Hepatocyte (in vitro differentiated cells): ENCODE measurements at regions not wholly inside any gene's neighbourhood (a gene's known extent, or its start where the extent isn't known, plus 50 kb on each side); places are given as distances from the start of the nearest gene placed in this dataset.

Experiments used
- DNase-seq: peaks from one replicate; pipeline ENCODE4 v3.0.0-alpha.2; 2016; ENCODE audit warnings: low spot score
- H2AFZ ChIP-seq: fragments of 200-600 bp; sonication (generic); 2 replicates; pipeline ENCODE4 v1.6.0; 2016; ENCODE audit warnings: antibody characterized with exemption, mild to moderate bottlenecking
- H3K27ac ChIP-seq: fragments of 200-600 bp; sonication (generic); 2 replicates; pipeline ENCODE4 v1.5.1; 2016; ENCODE audit warnings: mild to moderate bottlenecking
- H3K27me3 ChIP-seq: fragments of 200-600 bp; sonication (generic); 2 replicates; pipeline ENCODE4 v1.6.1; 2016
- H3K36me3 ChIP-seq: fragments of 200-600 bp; sonication (generic); replicated peaks from 2 replicates; pipeline ENCODE4 v1.5.1; 2016; ENCODE audit warnings: low read depth; ENCODE audit not compliant: insufficient read depth
- H3K4me1 ChIP-seq: fragments of 200-600 bp; sonication (generic); 2 replicates; pipeline ENCODE4 v1.5.1; 2016; ENCODE audit warnings: mild to moderate bottlenecking, moderate library complexity; ENCODE audit not compliant: insufficient read depth
- H3K4me2 ChIP-seq: fragments of 200-600 bp; sonication (generic); 2 replicates; pipeline ENCODE4 v1.6.0; 2016
- H3K4me3 ChIP-seq: fragments of 200-600 bp; sonication (generic); 2 replicates; pipeline ENCODE4 v1.5.1; 2016; ENCODE audit warnings: mild to moderate bottlenecking
- H3K79me2 ChIP-seq: fragments of 200-600 bp; sonication (generic); 2 replicates; pipeline ENCODE4 v1.6.0; 2017; ENCODE audit warnings: mild to moderate bottlenecking
- H3K9me2 ChIP-seq: fragments of 200-600 bp; sonication (generic); replicated peaks from 2 replicates; pipeline ENCODE4 v1.6.0; 2017; ENCODE audit warnings: mild to moderate bottlenecking; ENCODE audit not compliant: insufficient read depth
- H3K9me3 ChIP-seq: fragments of 200-600 bp; sonication (generic); 2 replicates; pipeline ENCODE4 v1.5.1; 2016; ENCODE audit warnings: low read depth, mild to moderate bottlenecking
- H4K20me1 ChIP-seq: fragments of 200-600 bp; sonication (generic); 2 replicates; pipeline ENCODE4 v1.6.0; 2016; ENCODE audit warnings: mild to moderate bottlenecking; ENCODE audit not compliant: insufficient read depth, poor library complexity, severe bottlenecking
- EZH2 ChIP-seq: fragments of 200-600 bp; sonication (generic); IDR thresholded peaks from 2 replicates; pipeline ENCODE4 v1.6.1; 2016; ENCODE audit warnings: antibody characterized with exemption, mild to moderate bottlenecking, borderline replicate concordance
- EZH2phosphoT487 ChIP-seq: fragments of 200-600 bp; sonication (generic); IDR thresholded peaks from one replicate; pipeline ENCODE4 v1.6.1; 2018; ENCODE audit warnings: antibody characterized with exemption, mild to moderate bottlenecking, low read depth, moderate library complexity; ENCODE audit not compliant: unreplicated experiment, severe bottlenecking
- WGBS: methylation state at CpG from one replicate; pipeline ENCODE4 v1.1.6; 2016; ENCODE audit warnings: low lambda C conversion rate; ENCODE audit errors: missing lambda C conversion rate; 5-methylcytosine and 5-hydroxymethylcytosine counted together
- TF ChIP-seq, protein P1 (sequence below): fragments of 200-600 bp; sonication (generic); IDR thresholded peaks from 2 replicates; pipeline ENCODE4 v1.5.1; 2016; ENCODE audit warnings: antibody characterized with exemption, mild to moderate bottlenecking; ENCODE audit not compliant: poor library complexity

- Histone ChIP-seq H3K79me2 (no peaks in the 10 kb centered on the region), H3K27me3 (no peaks in the 10 kb centered on the region), H3K36me3 (no peaks in the 10 kb centered on the region), H2AFZ (no peak overlapping the region), H3K9me2 (no peaks in the 10 kb centered on the region), H3K27ac (no peak overlapping the region), H3K4me2 (no peak overlapping the region), H4K20me1 (no peaks in the 10 kb centered on the region), H3K4me1 (no peaks in the 10 kb centered on the region), H3K4me3 (no peak overlapping the region), H3K9me3 (no peaks in the 10 kb centered on the region)
- DNase-seq = no peak
- TF ChIP-seq EZH2 (no peak), EZH2phosphoT487 (no peak)
- TF ChIP-seq, protein P1, sequence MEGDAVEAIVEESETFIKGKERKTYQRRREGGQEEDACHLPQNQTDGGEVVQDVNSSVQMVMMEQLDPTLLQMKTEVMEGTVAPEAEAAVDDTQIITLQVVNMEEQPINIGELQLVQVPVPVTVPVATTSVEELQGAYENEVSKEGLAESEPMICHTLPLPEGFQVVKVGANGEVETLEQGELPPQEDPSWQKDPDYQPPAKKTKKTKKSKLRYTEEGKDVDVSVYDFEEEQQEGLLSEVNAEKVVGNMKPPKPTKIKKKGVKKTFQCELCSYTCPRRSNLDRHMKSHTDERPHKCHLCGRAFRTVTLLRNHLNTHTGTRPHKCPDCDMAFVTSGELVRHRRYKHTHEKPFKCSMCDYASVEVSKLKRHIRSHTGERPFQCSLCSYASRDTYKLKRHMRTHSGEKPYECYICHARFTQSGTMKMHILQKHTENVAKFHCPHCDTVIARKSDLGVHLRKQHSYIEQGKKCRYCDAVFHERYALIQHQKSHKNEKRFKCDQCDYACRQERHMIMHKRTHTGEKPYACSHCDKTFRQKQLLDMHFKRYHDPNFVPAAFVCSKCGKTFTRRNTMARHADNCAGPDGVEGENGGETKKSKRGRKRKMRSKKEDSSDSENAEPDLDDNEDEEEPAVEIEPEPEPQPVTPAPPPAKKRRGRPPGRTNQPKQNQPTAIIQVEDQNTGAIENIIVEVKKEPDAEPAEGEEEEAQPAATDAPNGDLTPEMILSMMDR = no peak
- WGBS = 89% methylated on average over 1 of the region's 1 CpG
Observed at GRCh38 chr4:138501614-138502013, 259.5 kb upstream of the SLC7A11 start.

DNA sequence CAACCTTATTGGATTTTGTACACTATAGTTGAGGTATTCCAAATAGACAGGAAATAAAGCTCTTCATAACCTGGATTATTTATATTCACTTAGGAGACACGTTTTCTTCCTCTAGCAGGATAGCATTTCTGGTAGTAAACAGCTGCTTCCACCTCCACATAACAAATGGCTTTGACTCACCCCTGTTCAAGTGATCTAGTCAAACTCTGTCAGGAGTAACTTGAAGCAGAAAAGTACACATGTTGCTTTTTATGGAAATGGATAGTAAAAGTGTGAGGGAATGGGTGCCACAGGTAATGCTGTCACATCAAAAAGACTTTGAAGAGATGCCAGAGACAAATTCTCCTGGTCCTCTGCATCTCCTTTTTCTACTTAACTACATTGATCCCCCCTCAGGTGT, 258.7 kb upstream of the SLC7A11 start:
- no peaks in the 10 kb centered on the region for H3K9me3 ChIP-seq
- H3K4me2 ChIP-seq = no peak overlapping the region
- H3K27ac ChIP-seq = no peak overlapping the region
- no peaks in the 10 kb centered on the region for H3K4me1 ChIP-seq
- H3K9me2 ChIP-seq = no peaks in the 10 kb centered on the region
- no peak overlapping the region for H2AFZ ChIP-seq
- TF ChIP-seq, protein P1 = no peak
- TF ChIP-seq EZH2 = no peak
- no peak for TF ChIP-seq EZH2phosphoT487
- H3K27me3 ChIP-seq = no peaks in the 10 kb centered on the region
- no peaks in the 10 kb centered on the region for H3K79me2 ChIP-seq
- WGBS = 68% methylated on average over 1 of the region's 1 CpG
- no peaks in the 10 kb centered on the region for H4K20me1 ChIP-seq
- H3K4me3 ChIP-seq = no peak overlapping the region
- no peak for DNase-seq
- no peaks in the 10 kb centered on the region for H3K36me3 ChIP-seq

DNA sequence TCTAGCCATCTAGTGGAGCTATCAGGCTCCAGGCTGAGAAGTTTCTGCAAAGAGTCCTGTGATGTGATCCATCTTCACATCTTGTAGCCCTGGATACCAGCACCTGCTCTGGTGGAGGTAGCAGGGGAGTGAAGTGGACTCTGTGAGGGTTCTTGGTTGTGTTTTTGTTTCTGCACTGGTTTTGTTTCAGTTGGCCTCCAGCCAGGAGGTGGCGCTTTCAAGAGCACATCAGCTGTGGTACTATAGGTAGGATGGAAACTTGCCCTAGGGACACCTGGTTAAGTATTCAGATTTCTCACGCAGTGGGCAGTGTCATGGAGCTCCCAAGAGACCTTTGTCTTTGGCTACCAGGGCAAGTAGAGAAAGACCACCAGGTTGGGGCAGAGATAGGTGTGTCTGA, 257.5 kb upstream of the SLC7A11 start:
- no peaks in the 10 kb centered on the region for H3K9me3 ChIP-seq
- no peak overlapping the region for H3K4me2 ChIP-seq
- H4K20me1 ChIP-seq = no peaks in the 10 kb centered on the region
- H3K27ac ChIP-seq = no peak overlapping the region
- H3K36me3 ChIP-seq = no peaks in the 10 kb centered on the region
- H3K4me3 ChIP-seq = no peak overlapping the region
- H2AFZ ChIP-seq = no peak overlapping the region
- no peaks in the 10 kb centered on the region for H3K79me2 ChIP-seq
- TF ChIP-seq EZH2 = no peak
- TF ChIP-seq, protein P1 = no peak
- TF ChIP-seq EZH2phosphoT487 = no peak
- H3K27me3 ChIP-seq = no peaks in the 10 kb centered on the region
- DNase-seq = no peak
- WGBS = 97% methylated on average over 2 of the region's 2 CpGs
- no peaks in the 10 kb centered on the region for H3K9me2 ChIP-seq
- no peaks in the 10 kb centered on the region for H3K4me1 ChIP-seq

DNA sequence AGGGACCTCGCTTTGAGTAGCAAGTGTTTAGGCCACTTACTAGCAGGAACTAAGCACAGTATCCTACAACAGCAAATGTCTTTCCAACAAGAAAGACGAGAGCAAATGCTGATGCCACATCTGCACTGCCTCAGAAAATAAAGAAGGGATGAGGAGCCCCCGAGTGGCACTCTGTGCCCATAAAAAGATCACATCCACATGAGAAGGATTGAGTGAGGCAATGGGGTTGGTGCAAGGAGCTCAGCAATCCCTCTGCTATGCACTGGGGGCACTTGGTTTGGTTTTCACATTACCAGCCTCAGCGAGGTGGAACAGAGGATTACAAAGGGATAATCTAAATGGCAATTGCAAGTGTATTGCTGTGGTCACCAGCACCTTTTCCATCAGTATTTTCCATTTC, 252.8 kb upstream of the SLC7A11 start:
- TF ChIP-seq, protein P1 = peak; percentile 3
- no peak for TF ChIP-seq EZH2phosphoT487
- TF ChIP-seq EZH2 = no peak
- H3K4me3 ChIP-seq = no peak overlapping the region
- WGBS = 71% methylated on average over 4 of the region's 4 CpGs
- no peaks in the 10 kb centered on the region for H3K36me3 ChIP-seq
- no peaks in the 10 kb centered on the region for H3K4me1 ChIP-seq
- H3K79me2 ChIP-seq = no peaks in the 10 kb centered on the region
- no peak overlapping the region for H3K27ac ChIP-seq
- no peaks in the 10 kb centered on the region for H4K20me1 ChIP-seq
- no peak for DNase-seq
- no peaks in the 10 kb centered on the region for H3K27me3 ChIP-seq
- H3K9me3 ChIP-seq = no peaks in the 10 kb centered on the region
- H2AFZ ChIP-seq = no peak overlapping the region
- no peak overlapping the region for H3K4me2 ChIP-seq
- no peaks in the 10 kb centered on the region for H3K9me2 ChIP-seq
